ENCODE measurements at regions not wholly inside any gene's neighbourhood (a gene's known extent, or its start where the extent isn't known, plus 50 kb on each side); places are given as distances from the start of the nearest gene placed in this dataset.
"Not testable (repeated sequence)": the region's sequence is repeated elsewhere in the genome, so short reads cannot be mapped to it uniquely, and the experiment has no call there.

DNA sequence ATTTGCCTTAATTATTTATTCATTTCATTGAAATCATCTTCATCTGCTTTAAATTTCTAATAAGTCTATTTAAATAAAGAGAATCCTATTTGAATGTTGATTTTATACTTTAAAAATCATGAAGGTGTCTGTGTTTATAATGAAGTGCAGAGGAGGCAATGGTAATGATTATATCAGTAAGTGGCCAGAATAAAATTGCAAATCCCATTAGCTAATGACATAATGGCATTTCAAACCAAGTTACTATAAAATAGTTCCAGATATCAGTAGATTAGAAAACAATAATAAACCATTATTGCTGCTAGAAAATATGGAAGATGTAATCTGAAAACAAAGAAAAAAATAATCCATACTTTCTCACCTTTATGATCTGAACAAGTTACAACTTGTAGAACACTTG, 647.8 kb upstream of the KLHL1 start:
- TF ChIP-seq, protein P1, sequence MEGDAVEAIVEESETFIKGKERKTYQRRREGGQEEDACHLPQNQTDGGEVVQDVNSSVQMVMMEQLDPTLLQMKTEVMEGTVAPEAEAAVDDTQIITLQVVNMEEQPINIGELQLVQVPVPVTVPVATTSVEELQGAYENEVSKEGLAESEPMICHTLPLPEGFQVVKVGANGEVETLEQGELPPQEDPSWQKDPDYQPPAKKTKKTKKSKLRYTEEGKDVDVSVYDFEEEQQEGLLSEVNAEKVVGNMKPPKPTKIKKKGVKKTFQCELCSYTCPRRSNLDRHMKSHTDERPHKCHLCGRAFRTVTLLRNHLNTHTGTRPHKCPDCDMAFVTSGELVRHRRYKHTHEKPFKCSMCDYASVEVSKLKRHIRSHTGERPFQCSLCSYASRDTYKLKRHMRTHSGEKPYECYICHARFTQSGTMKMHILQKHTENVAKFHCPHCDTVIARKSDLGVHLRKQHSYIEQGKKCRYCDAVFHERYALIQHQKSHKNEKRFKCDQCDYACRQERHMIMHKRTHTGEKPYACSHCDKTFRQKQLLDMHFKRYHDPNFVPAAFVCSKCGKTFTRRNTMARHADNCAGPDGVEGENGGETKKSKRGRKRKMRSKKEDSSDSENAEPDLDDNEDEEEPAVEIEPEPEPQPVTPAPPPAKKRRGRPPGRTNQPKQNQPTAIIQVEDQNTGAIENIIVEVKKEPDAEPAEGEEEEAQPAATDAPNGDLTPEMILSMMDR (IDR thresholded peaks at IDR 0.05; ENCODE audit: unreplicated experiment) = no peak
- Mint-ChIP-seq H3K4me1 (ENCODE audit: low read depth) (no peaks in the 10 kb centered on the region), H3K27ac (no peak overlapping the region), H3K36me3 (ENCODE audit: insufficient read depth) (no peaks in the 10 kb centered on the region), H3K27me3 (no peaks in the 10 kb centered on the region), H3K4me3 (ENCODE audit: low read depth) (no peak overlapping the region), H3K9me3 (ENCODE audit: low read depth) (no peaks in the 10 kb centered on the region)
- no peak for DNase-seq (ENCODE audit: low spot score, unreplicated experiment)

DNA sequence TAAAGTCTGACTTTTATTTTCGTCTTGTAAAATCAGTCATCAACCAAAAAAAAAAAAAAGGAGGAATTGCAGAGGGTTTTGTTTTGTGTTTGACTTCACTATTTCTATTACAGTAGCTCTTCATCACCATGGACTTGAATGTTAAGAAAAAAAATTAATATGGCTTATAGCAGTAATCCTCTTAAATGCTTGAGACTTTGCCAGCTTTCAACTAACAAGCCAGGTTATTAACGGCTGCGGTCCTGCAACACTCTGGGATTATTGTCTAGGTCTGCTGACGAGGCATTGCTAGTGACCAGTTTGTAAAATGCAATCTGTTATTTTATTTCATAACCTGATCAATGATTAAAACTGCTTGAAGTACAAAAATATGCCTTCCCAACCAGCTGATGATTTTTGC, 647.2 kb upstream of the KLHL1 start:
- TF ChIP-seq, protein P1 (IDR thresholded peaks at IDR 0.05; ENCODE audit: unreplicated experiment) = no peak
- Mint-ChIP-seq H3K4me1 (ENCODE audit: low read depth) (no peaks in the 10 kb centered on the region), H3K36me3 (ENCODE audit: insufficient read depth) (no peaks in the 10 kb centered on the region), H3K27ac (no peak overlapping the region), H3K27me3 (no peaks in the 10 kb centered on the region), H3K4me3 (ENCODE audit: low read depth) (no peak overlapping the region), H3K9me3 (ENCODE audit: low read depth) (no peaks in the 10 kb centered on the region)
- no peak for DNase-seq (ENCODE audit: low spot score, unreplicated experiment)

DNA sequence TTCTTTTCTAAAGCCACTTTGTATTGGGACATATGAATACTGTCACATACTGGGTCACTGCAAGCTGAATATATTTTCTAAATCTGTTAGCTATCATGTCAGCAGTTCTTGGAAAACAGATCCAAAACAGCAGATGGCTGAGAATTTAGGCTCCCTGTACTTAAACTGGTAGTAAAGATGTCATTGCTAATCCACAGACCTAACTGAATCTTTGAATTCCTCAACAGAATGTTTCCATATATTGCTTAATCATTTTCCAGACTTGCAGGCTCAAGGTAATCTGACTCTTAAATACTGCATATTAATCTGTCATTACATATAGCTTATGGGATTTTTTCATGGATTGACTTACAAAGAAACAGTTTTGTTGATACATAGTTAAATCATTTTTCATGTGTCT, 639.0 kb upstream of the KLHL1 start:
- no peaks in the 10 kb centered on the region for H3K36me3 Mint-ChIP-seq (ENCODE audit: insufficient read depth)
- no peaks in the 10 kb centered on the region for H3K27me3 Mint-ChIP-seq
- H3K4me3 Mint-ChIP-seq (ENCODE audit: low read depth) = no peak overlapping the region
- H3K9me3 Mint-ChIP-seq (ENCODE audit: low read depth) = peaks cover 5% of the 10 kb centered on the region
- H3K4me1 Mint-ChIP-seq (ENCODE audit: low read depth) = no peaks in the 10 kb centered on the region
- TF ChIP-seq, protein P1 (IDR thresholded peaks at IDR 0.05; ENCODE audit: unreplicated experiment) = no peak
- no peak overlapping the region for H3K27ac Mint-ChIP-seq
- DNase-seq (ENCODE audit: low spot score, unreplicated experiment) = no peak

DNA sequence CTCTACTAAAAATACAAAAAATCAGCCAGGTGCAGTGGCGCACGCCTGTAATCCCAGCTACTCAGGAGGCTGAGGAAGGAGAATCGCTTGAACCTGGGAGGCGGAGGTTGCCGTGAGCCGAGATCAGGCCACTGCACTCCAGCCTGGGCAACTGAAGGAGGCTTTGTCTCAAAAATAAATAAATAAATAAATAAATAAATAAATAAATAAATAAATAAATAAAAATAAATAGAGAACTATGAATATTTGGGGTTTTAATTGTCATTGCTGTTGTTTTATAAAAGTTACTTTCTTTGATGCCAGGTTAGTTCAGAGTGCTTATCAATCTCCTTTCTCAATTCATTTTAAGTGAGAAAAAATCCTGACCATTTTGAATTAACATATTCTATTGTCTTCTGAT, 638.2 kb upstream of the KLHL1 start:
- not testable (repeated sequence) for H3K36me3 Mint-ChIP-seq (ENCODE audit: insufficient read depth); H3K27me3 Mint-ChIP-seq; DNase-seq (ENCODE audit: low spot score, unreplicated experiment); H3K27ac Mint-ChIP-seq; H3K4me1 Mint-ChIP-seq (ENCODE audit: low read depth); H3K9me3 Mint-ChIP-seq (ENCODE audit: low read depth); H3K4me3 Mint-ChIP-seq (ENCODE audit: low read depth)

DNA sequence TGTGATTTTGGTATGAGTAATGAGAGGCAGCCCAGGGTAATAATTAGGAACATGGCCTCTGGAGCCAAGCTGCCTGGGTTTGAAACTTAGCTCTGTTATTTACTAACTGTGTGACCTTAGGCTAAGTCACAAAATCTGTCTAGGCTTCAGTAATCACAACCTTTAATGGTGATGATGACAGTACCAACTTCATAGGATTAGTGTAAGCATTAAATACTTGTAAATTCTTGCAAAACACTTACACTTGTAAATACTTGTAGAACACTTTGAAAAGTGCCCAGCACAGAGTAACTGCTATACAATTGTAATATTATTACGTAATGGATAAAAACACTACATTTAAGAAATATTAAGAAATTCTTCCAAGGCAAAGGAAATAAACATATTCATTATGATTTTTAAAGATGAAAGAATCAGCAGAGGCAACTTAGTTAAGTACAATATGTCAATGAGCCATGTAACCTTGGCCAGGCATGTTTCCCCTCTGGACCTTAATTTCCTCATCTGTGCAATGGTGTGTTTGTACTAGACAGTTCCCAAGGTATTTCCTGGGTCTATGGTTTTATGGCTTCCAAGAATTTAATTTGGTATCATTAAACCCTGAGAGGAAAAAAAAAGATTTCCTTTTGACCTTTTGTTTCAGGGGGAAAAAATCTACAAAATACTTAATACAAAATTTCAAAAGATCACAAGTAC, 628.5 kb upstream of the KLHL1 start:
- H3K4me1 Mint-ChIP-seq (ENCODE audit: low read depth) = peaks cover 6% of the 10 kb centered on the region

DNA sequence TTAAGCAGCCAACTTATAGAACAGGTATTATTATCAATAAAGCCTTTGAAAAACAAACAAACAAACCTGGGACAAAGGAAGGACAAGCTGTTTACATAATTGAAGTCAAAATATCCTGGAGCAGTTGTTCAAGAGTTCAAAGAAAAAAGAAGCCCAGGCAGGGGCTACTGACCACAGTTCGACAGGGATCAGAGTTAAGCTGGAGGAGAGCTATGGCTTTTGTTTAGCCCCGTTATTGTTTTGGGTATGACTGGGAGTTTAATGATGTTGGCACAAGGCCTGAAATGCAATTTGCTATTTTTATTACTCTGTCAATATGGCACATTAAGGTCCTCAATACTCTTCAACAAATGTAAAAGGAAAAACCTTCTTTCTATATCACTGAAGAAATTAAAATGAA, 624.4 kb upstream of the KLHL1 start:
- DNase-seq (ENCODE audit: low spot score, unreplicated experiment) = no peak
- Mint-ChIP-seq H3K4me1 (ENCODE audit: low read depth) (peaks cover 8% of the 10 kb centered on the region), H3K4me3 (ENCODE audit: low read depth) (no peak overlapping the region), H3K9me3 (ENCODE audit: low read depth) (peaks cover 7% of the 10 kb centered on the region), H3K36me3 (ENCODE audit: insufficient read depth) (no peaks in the 10 kb centered on the region), H3K27me3 (no peaks in the 10 kb centered on the region), H3K27ac (peak overlapping the region; percentile 46)
- TF ChIP-seq, protein P1 (IDR thresholded peaks at IDR 0.05; ENCODE audit: unreplicated experiment) = no peak

More for the DNA sequence above, 628.5 kb upstream of the KLHL1 start:
- Mint-ChIP-seq H3K4me3 (ENCODE audit: low read depth) (no peak overlapping the region), H3K36me3 (ENCODE audit: insufficient read depth) (no peaks in the 10 kb centered on the region), H3K9me3 (ENCODE audit: low read depth) (peaks cover 4% of the 10 kb centered on the region), H3K27me3 (no peaks in the 10 kb centered on the region), H3K27ac (no peak overlapping the region)
- TF ChIP-seq, protein P1 (IDR thresholded peaks at IDR 0.05; ENCODE audit: unreplicated experiment) = no peak
- DNase-seq (ENCODE audit: low spot score, unreplicated experiment) = no peak

Data from progenitor cell of endocrine pancreas (in vitro differentiated cells).